A673 (cell line): ENCODE measurements at regions not wholly inside any gene's neighbourhood (a gene's known extent, or its start where the extent isn't known, plus 50 kb on each side); places are given as distances from the start of the nearest gene placed in this dataset.

Experiments
- BruUV-seq: library from RNA; stranded (reverse); fragments of 400-500 nt; replicated peaks from 2 replicates; lab custom pipeline; 2021; lab: Mats Ljungman, UMichigan
- CTCF ChIA-PET: fragments of 300-600 bp; sonication (Branson Sonifier 250); formaldehyde crosslinking; loops from one replicate; lab custom pipeline; 2022; ENCODE audit warnings: antibody characterized with exemption; lab: Charles Lee
- POLR2A ChIA-PET: fragments of 300-600 bp; sonication (Branson Sonifier 250); formaldehyde crosslinking; loops from one replicate; lab custom pipeline; 2022; ENCODE audit warnings: antibody characterized with exemption; ENCODE audit not compliant: low non-redundant PET; lab: Charles Lee
- DNase-seq: peaks from one replicate; pipeline ENCODE4 v3.0.0-alpha.2; 2015; ENCODE audit warnings: low spot score
- H3K27ac ChIP-seq: fragments of 200-600 bp; sonication (generic); 2 replicates; pipeline ENCODE4 v1.5.1; 2016; ENCODE audit warnings: mixed run types, low read depth, mild to moderate bottlenecking, mixed read lengths, antibody characterized with exemption, low read length; ENCODE audit not compliant: poor library complexity, severe bottlenecking
- H3K27me3 ChIP-seq: fragments of 200-600 bp; sonication (generic); replicated peaks from 2 replicates; pipeline ENCODE4 v1.6.1; 2017; ENCODE audit warnings: mixed run types, low read depth, mild to moderate bottlenecking, mixed read lengths, antibody characterized with exemption, low read length; ENCODE audit not compliant: insufficient read depth, poor library complexity
- H3K36me3 ChIP-seq: fragments of 200-600 bp; sonication (generic); 2 replicates; pipeline ENCODE4 v1.6.1; 2016; ENCODE audit warnings: mixed run types, mild to moderate bottlenecking, mixed read lengths, antibody characterized with exemption, low read length; ENCODE audit not compliant: insufficient read depth, poor library complexity, severe bottlenecking
- H3K4me1 ChIP-seq: fragments of 200-600 bp; sonication (generic); 2 replicates; pipeline ENCODE4 v1.6.1; 2017; ENCODE audit warnings: mixed run types, mild to moderate bottlenecking, mixed read lengths, antibody characterized with exemption, low read length; ENCODE audit not compliant: insufficient read depth, poor library complexity, severe bottlenecking
- H3K4me3 ChIP-seq: fragments of 200-600 bp; sonication (generic); 2 replicates; pipeline ENCODE4 v1.5.1; 2016; ENCODE audit warnings: low read depth, mixed run types, mild to moderate bottlenecking, mixed read lengths, low read length; ENCODE audit not compliant: poor library complexity, severe bottlenecking
- H3K9me3 ChIP-seq: fragments of 200-600 bp; sonication (generic); 2 replicates; pipeline ENCODE4 v1.6.1; 2016; ENCODE audit warnings: mixed run types, low read depth, mild to moderate bottlenecking, mixed read lengths, antibody characterized with exemption, low read length; ENCODE audit not compliant: poor library complexity, severe bottlenecking
- CTCF ChIP-seq: fragments of 300-800, 200-600 bp; sonication (generic); conservative IDR thresholded peaks from 2 replicates; pipeline ENCODE4 v1.5.1; 2017; ENCODE audit warnings: low read depth, mild to moderate bottlenecking, antibody characterized with exemption, low read length, moderate library complexity, mixed read lengths
- EZH2 ChIP-seq: fragments of 200-600 bp; sonication (generic); IDR thresholded peaks from 2 replicates; pipeline ENCODE4 v1.6.1; 2017; ENCODE audit warnings: borderline replicate concordance, low read depth, mild to moderate bottlenecking, mixed read lengths, antibody characterized with exemption, low read length; ENCODE audit not compliant: poor library complexity, severe bottlenecking
- intact Hi-C: fragments of 100-400 bp; cut with micrococcal nuclease; formaldehyde crosslinking; loops from one replicate; pipeline ENCODE4 v1.10.0; 2022; ENCODE audit not compliant: unreplicated experiment

- Histone ChIP-seq H3K4me3 (no peak overlapping the region), H3K4me1 (no peaks in the 10 kb centered on the region), H3K27me3 (peaks cover 15% of the 10 kb centered on the region), H3K36me3 (no peaks in the 10 kb centered on the region), H3K9me3 (no peaks in the 10 kb centered on the region), H3K27ac (no peak overlapping the region)
- no TSS peak for BruUV-seq
- ChIA-PET CTCF (no interaction called here), POLR2A (no interaction called here)
- intact Hi-C loops = no loop called here
- no peak for TF ChIP-seq EZH2
- no peak for TF ChIP-seq CTCF
- no peak for DNase-seq
These were observed 81.6 kb downstream of the PTGR3 start for GRCh38 chr18:75127143-75128021.

DNA sequence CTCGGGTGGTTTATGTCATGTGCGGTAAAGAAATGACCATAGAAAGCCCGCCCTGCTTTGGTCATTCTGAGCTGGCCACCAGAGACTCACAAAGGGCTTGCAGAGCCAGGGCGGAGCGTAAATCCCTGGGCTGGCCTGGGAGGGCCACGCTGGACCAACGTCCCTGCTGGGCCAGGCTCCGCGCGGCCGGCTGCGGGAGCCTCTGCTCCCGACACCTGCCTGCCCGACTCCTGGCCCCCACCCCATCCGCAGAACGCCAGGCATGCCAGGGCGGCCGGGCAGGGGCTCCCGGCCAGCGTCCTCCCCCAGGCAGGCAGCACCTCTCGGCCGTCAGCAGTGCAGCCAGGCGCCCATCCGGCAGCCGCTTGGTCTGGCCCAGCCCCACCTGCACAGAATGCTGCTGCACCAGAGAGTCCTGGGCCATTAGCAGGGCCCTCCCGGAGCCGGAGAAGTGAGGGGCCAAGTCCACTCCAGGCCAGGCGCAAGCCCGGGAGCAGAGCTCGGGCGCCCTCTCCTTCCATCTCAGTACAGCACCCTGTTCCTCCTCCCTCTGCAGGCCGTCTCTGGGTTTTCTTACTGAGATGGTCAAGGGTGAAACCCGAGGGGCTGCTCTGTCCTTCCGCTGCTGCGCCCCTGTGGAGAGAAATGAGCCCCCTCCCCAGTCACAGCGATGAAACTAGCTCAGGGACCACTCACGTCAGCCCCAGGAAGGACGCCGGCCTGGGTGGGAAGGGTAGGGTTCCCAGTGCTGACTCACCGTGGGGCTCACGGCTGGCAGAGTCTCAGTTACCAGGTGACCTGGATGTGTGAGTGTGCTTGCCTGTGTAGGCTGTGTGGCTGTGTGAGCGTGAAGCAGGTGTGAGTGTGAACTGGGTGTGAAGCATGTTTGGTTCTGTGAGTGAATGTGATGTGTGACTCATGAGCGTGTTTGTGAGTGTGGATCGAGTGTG lies 83.3 kb downstream of the PTGR3 start:
- ChIA-PET CTCF (no interaction called here), POLR2A (no interaction called here)
- Histone ChIP-seq H3K27ac (no peak overlapping the region), H3K27me3 (no peaks in the 10 kb centered on the region), H3K36me3 (no peaks in the 10 kb centered on the region), H3K4me3 (no peak overlapping the region), H3K9me3 (no peaks in the 10 kb centered on the region), H3K4me1 (no peaks in the 10 kb centered on the region)
- intact Hi-C loops = no loop called here
- no peak for DNase-seq
- TF ChIP-seq EZH2 (no peak), CTCF (no peak)
- BruUV-seq = no TSS peak

- H3K9me3 ChIP-seq = no peaks in the 10 kb centered on the region
- no peaks in the 10 kb centered on the region for H3K27me3 ChIP-seq
- BruUV-seq = no TSS peak
- no peaks in the 10 kb centered on the region for H3K36me3 ChIP-seq
- H3K4me1 ChIP-seq = no peaks in the 10 kb centered on the region
- DNase-seq = no peak
- ChIA-PET POLR2A (no interaction called here), CTCF (no interaction called here)
- TF ChIP-seq EZH2 = no peak
- TF ChIP-seq CTCF = no peak
- no peak overlapping the region for H3K4me3 ChIP-seq
- intact Hi-C loops = no loop called here
- H3K27ac ChIP-seq = no peak overlapping the region
These were observed 84.0 kb downstream of the PTGR3 start for GRCh38 chr18:75124991-75125381.
